GM12891 (cell line): ENCODE measurements at regions not wholly inside any gene's neighbourhood (a gene's known extent, or its start where the extent isn't known, plus 50 kb on each side); places are given as distances from the start of the nearest gene placed in this dataset.

Experiments
- POLR2A ChIP-seq: IDR thresholded peaks from 2 replicates; pipeline ENCODE4 v1.6.1; 2011; ENCODE audit warnings: low read depth, low read length, control low read depth
- POLR2AphosphoS5 ChIP-seq: IDR thresholded peaks from 2 replicates; pipeline ENCODE4 v1.6.1; 2011; ENCODE audit warnings: low read depth, low read length, control low read depth
- POU2F2 ChIP-seq: IDR thresholded peaks from 2 replicates; pipeline ENCODE4 v1.6.1; 2011; ENCODE audit warnings: low read depth, mild to moderate bottlenecking, control low read depth, low read length, moderate library complexity
- SPI1 ChIP-seq: IDR thresholded peaks from 2 replicates; pipeline ENCODE4 v1.6.1; 2011; ENCODE audit warnings: low read depth, low read length, control low read depth
- TAF1 ChIP-seq: IDR thresholded peaks from 2 replicates; pipeline ENCODE4 v1.6.1; 2011; ENCODE audit warnings: low read depth, low read length, control low read depth

GRCh38 chr9:7367726-7368125 is 431.9 kb downstream of the DMAC1 start:
- TF ChIP-seq POLR2A (no peak), POLR2AphosphoS5 (no peak), TAF1 (no peak), SPI1 (no peak), POU2F2 (no peak)
